ENCODE measurements at regions not wholly inside any gene's neighbourhood (a gene's known extent, or its start where the extent isn't known, plus 50 kb on each side); places are given as distances from the start of the nearest gene placed in this dataset.

DNA sequence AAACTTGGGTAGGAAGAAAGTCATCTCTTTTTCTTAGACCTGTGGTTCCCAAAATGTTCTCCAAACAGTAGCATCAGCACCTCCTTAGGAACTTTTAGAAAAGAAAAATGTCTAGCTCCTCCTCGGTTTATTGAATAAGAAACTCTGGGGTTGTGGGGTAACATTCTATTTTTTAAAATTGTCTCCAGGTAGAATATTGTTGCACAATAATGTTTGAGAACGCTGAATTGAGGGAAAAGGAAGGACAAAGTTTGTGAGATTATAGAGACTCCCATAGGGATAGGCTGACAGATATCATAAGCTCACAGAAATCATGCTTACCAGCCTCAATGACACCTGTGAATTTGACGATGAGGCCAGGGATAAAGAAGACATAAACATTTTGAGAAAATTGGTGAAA is 1199.0 kb upstream of the CDH6 start:
- TF ChIP-seq JUNB (IDR thresholded peaks at IDR 0.05; ENCODE audit: unreplicated experiment) (no peak), CTCF (conservative IDR thresholded peaks at IDR 0.05; ENCODE audit: low read depth in 2 of 2) (no peak)

Measured in GM23338 (cell line).